ENCODE measurements at regions not wholly inside any gene's neighbourhood (a gene's known extent, or its start where the extent isn't known, plus 50 kb on each side); places are given as distances from the start of the nearest gene placed in this dataset.

- TF ChIP-seq CTCF (conservative IDR thresholded peaks at IDR 0.05; ENCODE audit: low read depth, low read length) (no peak), EZH2 (IDR thresholded peaks at IDR 0.05; ENCODE audit: borderline replicate concordance, low read depth, low read length, poor library complexity, severe bottlenecking) (no peak)
Measured at GRCh38 chr18:45169610-45170009, 445.7 kb upstream of the SLC14A2 start.

All from A673 (cell line).